ENCODE measurements at regions not wholly inside any gene's neighbourhood (a gene's known extent, or its start where the extent isn't known, plus 50 kb on each side); places are given as distances from the start of the nearest gene placed in this dataset.

DNA sequence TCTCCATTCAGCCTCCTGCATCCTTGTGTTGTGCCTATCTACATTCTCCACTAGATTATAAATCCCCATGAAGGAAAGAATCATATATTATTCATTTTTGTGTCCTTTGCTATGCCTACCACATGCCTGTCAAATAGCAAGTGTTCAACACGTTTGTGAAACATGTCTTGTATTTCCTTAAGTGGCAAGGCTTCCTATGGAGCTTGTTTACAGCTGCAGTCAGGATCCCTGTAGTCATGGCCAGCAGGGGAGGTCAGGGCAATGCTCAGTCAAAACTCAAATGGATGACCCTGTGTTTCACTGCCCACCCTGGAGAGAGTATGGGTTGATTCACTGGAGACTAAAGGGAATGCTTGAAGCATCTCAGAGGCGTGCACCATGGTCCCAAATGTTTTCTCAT, 191.7 kb upstream of the ATP11B start:
- no peak for TF ChIP-seq POLR2A (IDR thresholded peaks at IDR 0.05; ENCODE audit: low read length)
- no peak for TF ChIP-seq GATA1 (IDR thresholded peaks at IDR 0.05; ENCODE audit: low read depth, low read length)
